Rectal smooth muscle tissue (tissue), 1 donor: ENCODE measurements at regions not wholly inside any gene's neighbourhood (a gene's known extent, or its start where the extent isn't known, plus 50 kb on each side); places are given as distances from the start of the nearest gene placed in this dataset.

Source experiments
- H3K27ac ChIP-seq: one replicate; pipeline ENCODE4 v1.7.0; 2013; ENCODE audit warnings: low read depth, low read length, inconsistent platforms
- H3K27me3 ChIP-seq: one replicate; pipeline ENCODE4 v1.7.0; 2013; ENCODE audit warnings: low read length; ENCODE audit not compliant: control insufficient read depth, insufficient read depth
- H3K36me3 ChIP-seq: one replicate; pipeline ENCODE4 v1.7.0; 2013; ENCODE audit warnings: low read length; ENCODE audit not compliant: control insufficient read depth, insufficient read depth
- H3K4me1 ChIP-seq: one replicate; pipeline ENCODE4 v1.7.0; 2013; ENCODE audit warnings: low read length; ENCODE audit not compliant: control insufficient read depth, insufficient read depth
- H3K4me3 ChIP-seq: one replicate; pipeline ENCODE4 v1.7.0; 2013; ENCODE audit warnings: low read length
- H3K9ac ChIP-seq: one replicate; pipeline ENCODE4 v1.7.0; 2013; ENCODE audit warnings: low read length

DNA sequence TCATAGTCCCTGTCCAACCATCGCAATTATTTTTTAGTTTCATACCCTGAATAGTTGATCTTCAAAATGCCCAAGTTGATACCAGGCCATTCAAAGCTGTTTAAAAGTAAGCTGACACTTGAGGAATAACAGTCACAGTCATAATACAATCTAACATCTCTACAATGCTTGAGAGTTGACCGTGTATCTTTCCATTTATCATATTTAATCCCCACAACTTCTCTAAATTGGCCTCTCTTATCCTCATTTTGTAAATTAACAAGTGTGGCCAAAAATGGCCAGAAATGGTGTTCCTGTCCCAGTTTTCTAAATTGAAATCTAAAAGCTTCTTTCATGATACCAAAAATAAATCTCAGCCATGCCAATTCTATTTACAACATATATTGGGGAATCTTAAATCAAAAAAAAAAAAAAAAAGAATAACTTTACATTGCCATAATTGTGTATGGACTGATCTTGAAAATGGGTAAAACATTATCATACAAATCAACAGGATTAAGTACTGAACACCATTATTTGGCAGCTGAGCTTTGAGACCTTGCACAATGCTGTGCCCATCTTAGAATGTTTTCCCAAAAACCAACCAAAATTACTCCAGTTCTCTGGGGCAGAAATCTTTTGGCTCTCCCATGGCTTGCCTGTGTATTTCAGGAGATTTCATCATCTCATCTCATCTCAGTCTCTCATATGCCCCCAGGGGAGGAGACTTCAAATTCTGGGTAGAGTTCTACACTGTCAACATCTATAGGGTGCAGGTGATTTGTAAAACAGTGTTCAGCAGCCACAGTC lies 448.7 kb upstream of the JARID2 start:
- Histone ChIP-seq H3K9ac (no peak overlapping the region), H3K36me3 (no peaks in the 10 kb centered on the region), H3K27ac (no peak overlapping the region), H3K4me1 (peaks cover 7% of the 10 kb centered on the region), H3K4me3 (no peak overlapping the region), H3K27me3 (no peaks in the 10 kb centered on the region)

- H3K4me1 ChIP-seq, result peaks cover 6% of the 10 kb centered on the region
- H3K27ac ChIP-seq, result no peak overlapping the region
- no peak overlapping the region for H3K4me3 ChIP-seq
- no peak overlapping the region for H3K9ac ChIP-seq
- no peaks in the 10 kb centered on the region for H3K36me3 ChIP-seq
- no peaks in the 10 kb centered on the region for H3K27me3 ChIP-seq
Observed at GRCh38 chr6:14797875-14798593, 447.8 kb upstream of the JARID2 start.

GRCh38 chr6:14798594-14798982 lies 447.3 kb upstream of the JARID2 start:
- Histone ChIP-seq H3K36me3 (no peaks in the 10 kb centered on the region), H3K27ac (no peak overlapping the region), H3K9ac (no peak overlapping the region), H3K4me1 (peaks cover 6% of the 10 kb centered on the region), H3K27me3 (no peaks in the 10 kb centered on the region), H3K4me3 (no peak overlapping the region)

DNA sequence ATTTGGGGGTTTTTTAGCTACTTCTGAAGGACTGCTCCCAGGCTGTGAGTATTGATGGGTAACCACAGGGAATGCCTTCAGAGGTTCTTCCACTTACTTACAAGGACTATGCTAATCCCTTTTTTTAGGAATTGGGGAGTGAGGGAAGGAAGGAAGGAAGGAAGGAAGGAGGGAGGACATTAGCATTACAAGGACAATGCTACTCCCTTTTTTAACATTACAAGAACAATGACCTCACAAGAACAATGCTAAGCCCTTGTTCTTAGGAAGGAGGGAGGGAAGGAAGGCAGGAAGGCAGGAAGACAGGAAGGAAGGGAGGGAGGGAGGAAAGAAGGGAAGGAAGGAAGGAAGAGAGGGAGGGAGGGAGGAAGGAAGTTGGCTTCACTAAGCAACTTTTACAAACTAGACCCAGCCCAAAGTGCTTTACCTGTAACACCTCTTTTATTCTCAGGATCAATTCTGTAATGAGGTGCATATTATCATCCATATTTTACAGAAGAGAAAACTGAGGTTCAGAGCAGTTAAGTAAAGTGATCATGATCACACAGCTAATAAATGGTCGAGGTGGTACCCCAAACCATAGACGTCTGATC lies 446.8 kb upstream of the JARID2 start:
- Histone ChIP-seq H3K4me1 (peaks cover 6% of the 10 kb centered on the region), H3K27me3 (no peaks in the 10 kb centered on the region), H3K9ac (no peak overlapping the region), H3K36me3 (no peaks in the 10 kb centered on the region), H3K27ac (no peak overlapping the region), H3K4me3 (no peak overlapping the region)

DNA sequence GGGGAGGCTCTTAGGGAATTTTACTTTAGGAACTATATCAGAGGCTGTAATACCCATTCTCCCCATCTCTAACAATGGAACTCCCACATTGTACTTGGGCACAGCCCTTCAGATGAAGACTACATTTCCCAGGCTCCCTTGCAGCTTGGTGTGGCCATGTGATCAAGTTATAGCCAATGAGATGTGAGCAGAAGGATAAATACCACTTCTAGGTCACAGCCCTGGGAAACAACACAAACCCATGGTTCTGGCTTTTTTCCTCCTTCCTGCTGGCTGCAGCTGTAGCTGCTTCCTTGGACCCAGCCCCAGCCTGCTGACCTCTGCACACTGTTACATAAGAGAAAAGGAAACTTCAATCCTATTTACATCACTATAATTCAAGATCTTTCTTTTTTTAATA lies 445.9 kb upstream of the JARID2 start:
- H3K4me1 ChIP-seq, result peaks cover 8% of the 10 kb centered on the region
- no peak overlapping the region for H3K9ac ChIP-seq
- no peak overlapping the region for H3K27ac ChIP-seq
- H3K36me3 ChIP-seq, result no peaks in the 10 kb centered on the region
- no peak overlapping the region for H3K4me3 ChIP-seq
- H3K27me3 ChIP-seq, result no peaks in the 10 kb centered on the region

DNA sequence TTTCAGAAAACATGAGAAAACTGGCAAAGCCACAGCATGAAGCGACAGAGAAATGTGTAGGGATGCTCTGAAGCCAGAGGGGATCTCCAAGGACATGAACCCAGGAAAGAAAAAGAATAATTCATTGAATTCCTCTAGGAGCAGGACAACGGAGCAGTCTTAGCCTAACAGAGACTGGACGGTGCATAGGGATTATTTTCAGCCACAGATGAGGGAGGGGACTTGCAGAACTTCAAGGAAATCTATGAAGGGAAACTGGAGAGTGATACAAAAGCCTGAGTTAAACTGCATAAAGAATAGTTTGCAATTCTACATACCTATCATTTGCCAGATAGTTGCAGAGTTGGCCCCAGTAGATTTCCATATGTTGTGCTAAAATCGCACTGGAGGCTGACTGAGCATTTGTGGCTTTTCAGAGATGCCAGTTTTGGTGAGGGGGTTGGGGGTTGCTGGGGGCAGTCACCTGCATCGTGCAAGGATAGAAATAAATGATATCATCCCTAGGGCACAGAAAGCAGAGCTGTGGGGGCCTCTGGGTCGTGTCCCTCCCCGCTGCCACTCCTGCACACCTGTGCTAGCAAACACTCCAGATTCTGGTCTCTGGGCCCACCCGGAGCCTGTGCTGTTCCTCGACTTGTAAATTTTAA lies 443.2 kb upstream of the JARID2 start:
- Histone ChIP-seq H3K9ac (no peak overlapping the region), H3K27ac (no peak overlapping the region), H3K4me1 (peaks cover 11% of the 10 kb centered on the region), H3K27me3 (no peaks in the 10 kb centered on the region), H3K4me3 (no peak overlapping the region), H3K36me3 (no peaks in the 10 kb centered on the region)

DNA sequence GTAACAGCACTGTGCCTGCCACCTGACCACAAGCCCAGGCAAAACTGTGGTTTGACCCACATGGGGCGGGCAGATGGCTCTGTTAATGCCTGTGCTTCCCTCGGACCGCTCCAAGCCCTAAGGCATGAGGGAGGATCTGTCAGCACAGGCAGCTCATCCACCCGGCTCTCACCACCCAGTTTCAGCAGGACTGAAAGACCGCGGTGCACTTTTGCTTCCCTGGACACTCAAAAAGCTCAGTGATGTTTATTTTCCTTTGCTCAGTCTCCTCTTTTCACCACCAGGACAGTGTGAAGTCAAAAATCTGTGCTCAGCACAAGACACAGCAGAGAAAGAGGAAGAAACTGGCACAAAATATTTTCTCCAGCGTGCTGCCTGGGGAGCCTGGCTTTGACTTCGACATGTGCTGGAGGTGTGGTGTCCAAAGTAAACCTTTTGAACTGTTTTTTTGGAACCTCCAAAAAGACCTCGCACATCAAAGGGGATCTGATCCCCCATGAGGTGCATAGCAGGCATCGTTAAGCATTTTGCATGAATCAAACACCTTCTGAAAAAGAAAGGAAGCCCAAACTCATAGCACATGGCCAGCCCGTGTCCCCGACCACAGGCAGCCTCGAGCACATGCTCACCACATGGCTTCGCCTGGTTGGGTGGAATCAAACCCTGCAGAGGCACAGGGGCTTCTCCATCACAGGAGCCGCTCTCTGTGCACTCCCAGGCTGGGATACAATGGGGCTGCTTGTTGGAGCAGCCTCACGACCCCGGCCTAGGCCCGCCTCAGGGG lies 441.7 kb upstream of the JARID2 start:
- H3K9ac ChIP-seq, result no peak overlapping the region
- H3K36me3 ChIP-seq, result no peaks in the 10 kb centered on the region
- H3K27me3 ChIP-seq, result no peaks in the 10 kb centered on the region
- H3K4me3 ChIP-seq, result no peak overlapping the region
- peaks cover 11% of the 10 kb centered on the region for H3K4me1 ChIP-seq
- peak overlapping the region; percentile 57 for H3K27ac ChIP-seq

DNA sequence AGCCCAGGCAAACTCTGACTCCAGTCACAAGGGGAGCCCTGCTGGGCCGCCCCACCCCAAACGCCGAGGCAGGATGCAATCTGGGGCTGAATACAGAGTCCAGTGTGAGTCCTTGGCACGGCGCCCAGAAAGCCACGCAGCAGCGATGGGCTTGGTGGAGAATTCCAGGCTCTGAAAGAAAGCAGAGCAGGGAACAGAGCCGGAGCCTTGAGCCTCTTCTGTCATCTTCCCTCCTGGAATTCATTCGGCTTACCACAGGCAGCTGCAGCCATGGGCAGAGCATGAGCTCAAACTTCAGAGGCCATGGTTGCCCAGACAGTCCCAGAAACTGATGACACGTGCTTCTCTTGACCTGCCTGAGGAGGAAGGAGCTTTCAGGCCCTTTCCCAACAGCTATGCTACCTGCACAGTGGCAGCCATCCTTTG lies 441.1 kb upstream of the JARID2 start:
- no peaks in the 10 kb centered on the region for H3K36me3 ChIP-seq
- H3K9ac ChIP-seq, result no peak overlapping the region
- peaks cover 11% of the 10 kb centered on the region for H3K4me1 ChIP-seq
- no peak overlapping the region for H3K4me3 ChIP-seq
- H3K27me3 ChIP-seq, result no peaks in the 10 kb centered on the region
- peak overlapping the region; percentile 57 for H3K27ac ChIP-seq

GRCh38 chr6:14806101-14806500 lies 439.8 kb upstream of the JARID2 start:
- Histone ChIP-seq H3K27me3 (no peaks in the 10 kb centered on the region), H3K27ac (no peak overlapping the region), H3K36me3 (no peaks in the 10 kb centered on the region), H3K9ac (no peak overlapping the region), H3K4me1 (peaks cover 7% of the 10 kb centered on the region), H3K4me3 (no peak overlapping the region)

GRCh38 chr6:14807130-14807529 lies 438.7 kb upstream of the JARID2 start:
- H3K4me1 ChIP-seq, result peaks cover 7% of the 10 kb centered on the region
- no peak overlapping the region for H3K9ac ChIP-seq
- H3K36me3 ChIP-seq, result no peaks in the 10 kb centered on the region
- H3K4me3 ChIP-seq, result no peak overlapping the region
- no peak overlapping the region for H3K27ac ChIP-seq
- H3K27me3 ChIP-seq, result no peaks in the 10 kb centered on the region

DNA sequence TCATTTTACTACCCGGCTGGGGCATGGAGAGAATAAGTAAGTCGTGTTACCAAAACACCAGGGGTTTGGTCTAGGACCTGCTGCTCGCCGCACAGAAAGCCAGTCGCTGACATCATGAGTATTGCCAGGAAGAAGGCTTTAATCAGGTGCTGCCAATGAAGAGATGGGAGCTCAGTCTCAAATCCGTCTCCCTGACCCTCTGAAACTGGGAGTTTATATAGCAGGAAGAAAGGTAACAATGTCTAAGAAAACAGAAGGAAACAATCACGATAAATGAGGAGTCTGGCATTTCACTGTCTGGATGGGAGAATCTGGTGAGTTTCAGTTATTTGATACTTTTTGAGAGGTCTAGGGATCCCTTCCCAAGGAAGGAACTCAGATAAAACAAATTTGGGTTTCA lies 437.9 kb upstream of the JARID2 start:
- no peak overlapping the region for H3K27ac ChIP-seq
- H3K36me3 ChIP-seq, result no peaks in the 10 kb centered on the region
- no peaks in the 10 kb centered on the region for H3K27me3 ChIP-seq
- H3K9ac ChIP-seq, result no peak overlapping the region
- peaks cover 4% of the 10 kb centered on the region for H3K4me1 ChIP-seq
- no peak overlapping the region for H3K4me3 ChIP-seq

GRCh38 chr6:14810021-14810420 lies 435.8 kb upstream of the JARID2 start:
- no peaks in the 10 kb centered on the region for H3K36me3 ChIP-seq
- H3K27ac ChIP-seq, result no peak overlapping the region
- H3K4me1 ChIP-seq, result peaks cover 2% of the 10 kb centered on the region
- no peak overlapping the region for H3K4me3 ChIP-seq
- H3K9ac ChIP-seq, result no peak overlapping the region
- no peaks in the 10 kb centered on the region for H3K27me3 ChIP-seq
